COLO829 (cell line): ENCODE measurements at regions not wholly inside any gene's neighbourhood (a gene's known extent, or its start where the extent isn't known, plus 50 kb on each side); places are given as distances from the start of the nearest gene placed in this dataset.
"Not testable (repeated sequence)": the region's sequence is repeated elsewhere in the genome, so short reads cannot be mapped to it uniquely, and the experiment has no call there.

Source experiments
- DNase-seq: peaks from one replicate; pipeline ENCODE4 v3.0.0; 2012; ENCODE audit warnings: low spot score

DNA sequence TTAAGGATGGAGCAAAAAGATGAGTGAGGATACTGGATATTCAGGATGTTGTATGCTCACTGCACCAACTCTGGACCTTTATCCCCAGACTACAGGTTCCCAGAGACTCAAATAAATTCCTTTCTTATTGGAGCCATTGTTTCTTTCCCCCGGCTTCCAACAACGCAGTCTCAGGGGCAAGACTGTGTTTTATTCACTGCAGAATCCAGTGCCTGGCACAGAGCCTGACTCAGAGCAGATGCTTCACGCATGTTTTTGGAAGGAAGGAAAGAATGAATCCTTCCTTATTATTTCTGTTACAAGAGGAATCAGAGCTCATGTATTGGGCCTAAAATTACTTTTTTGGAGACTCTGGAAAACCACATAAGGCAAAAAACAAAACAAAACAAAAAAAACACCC is 96.0 kb upstream of the VGLL4 start:
- no peak for DNase-seq

DNA sequence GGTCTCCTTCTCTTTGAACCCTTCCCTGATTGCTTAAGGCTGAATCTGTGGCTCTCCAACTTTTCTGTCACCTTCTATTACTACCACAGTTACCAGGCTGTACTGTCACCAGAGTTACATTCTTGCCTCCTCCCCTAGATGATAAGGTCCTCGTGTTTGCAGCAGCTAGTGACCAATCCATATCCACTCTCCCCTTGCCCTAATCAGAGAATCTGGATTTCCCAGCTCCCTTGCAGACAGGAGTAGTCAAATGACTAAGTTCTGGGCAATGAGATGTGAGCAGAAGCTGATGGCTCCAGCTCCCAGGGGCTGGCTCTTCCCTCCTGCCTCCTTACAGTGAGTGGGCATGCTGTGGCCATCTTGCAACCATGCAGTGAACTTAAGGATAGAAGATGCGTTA is 95.4 kb upstream of the VGLL4 start:
- no peak for DNase-seq

DNA sequence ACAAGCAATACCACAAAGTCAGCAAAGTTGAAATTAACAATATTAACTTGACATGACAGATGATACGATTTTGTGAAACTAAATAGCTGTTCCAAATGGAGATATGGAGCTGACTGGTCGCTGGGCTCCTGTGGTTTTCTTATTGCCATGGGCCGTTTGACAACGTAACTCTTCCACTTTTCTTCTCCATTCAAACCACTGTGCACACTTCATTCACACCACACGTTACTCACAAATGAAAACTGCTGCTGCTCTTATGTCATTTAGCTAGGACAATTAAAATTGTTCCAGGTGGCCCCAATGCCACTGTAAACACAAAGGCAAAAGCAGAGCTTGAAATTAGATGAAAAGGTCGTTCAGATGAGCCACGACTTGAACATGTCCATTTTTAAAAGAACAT is 94.0 kb upstream of the VGLL4 start:
- DNase-seq, result no peak

DNA sequence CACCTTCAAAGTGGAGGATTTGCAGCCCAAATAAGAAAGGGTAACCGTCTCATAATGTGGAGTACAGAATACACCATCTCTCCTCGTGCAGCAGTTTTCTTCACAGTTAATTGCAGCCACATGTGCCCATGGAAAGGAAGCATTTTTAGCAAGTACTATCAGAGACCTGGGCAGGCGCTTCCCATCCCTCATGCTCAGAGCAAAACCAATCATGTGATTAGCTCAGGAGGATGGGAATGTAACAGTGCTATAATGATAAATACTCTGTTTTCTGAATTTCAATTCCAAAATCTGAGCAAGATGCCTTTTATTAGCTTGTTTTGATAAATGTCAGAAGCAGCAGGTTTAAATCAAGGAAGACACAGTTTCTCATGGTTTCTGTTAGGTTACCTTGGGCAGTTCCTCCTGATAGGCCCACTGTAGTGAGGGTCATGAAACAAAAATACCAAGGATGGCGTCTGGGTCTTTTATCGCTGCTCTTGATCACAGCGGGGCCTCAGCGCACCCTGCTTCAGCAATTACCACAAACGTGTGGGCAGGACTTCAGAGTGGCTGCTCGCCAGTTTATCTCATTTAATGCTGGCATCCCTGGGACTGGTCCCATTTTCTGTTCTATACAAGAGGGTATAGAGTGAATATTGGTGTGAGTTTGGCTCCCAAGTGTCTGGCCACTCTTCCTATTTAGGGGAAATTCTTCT is 92.6 kb upstream of the VGLL4 start:
- DNase-seq, result no peak

DNA sequence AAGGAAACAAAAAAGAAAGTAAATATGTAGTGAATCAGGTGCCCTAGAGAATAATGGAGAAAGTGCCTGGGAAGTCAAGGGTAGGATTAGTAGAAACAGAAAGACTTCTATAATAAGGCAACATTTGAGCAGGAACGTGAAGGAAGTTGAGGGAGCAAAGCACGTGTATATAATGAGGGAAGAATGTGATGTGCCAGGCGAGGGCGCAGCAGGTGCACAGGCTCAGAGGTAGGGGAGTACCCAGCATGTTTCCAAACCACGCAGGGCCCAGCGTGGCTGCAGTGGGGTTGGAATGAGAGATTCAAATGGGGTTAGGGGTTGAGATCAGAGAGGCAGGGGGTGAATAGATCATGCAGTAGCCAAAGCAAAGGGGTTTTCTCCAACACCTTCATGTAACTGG is 91.9 kb upstream of the VGLL4 start:
- DNase-seq, result no peak

DNA sequence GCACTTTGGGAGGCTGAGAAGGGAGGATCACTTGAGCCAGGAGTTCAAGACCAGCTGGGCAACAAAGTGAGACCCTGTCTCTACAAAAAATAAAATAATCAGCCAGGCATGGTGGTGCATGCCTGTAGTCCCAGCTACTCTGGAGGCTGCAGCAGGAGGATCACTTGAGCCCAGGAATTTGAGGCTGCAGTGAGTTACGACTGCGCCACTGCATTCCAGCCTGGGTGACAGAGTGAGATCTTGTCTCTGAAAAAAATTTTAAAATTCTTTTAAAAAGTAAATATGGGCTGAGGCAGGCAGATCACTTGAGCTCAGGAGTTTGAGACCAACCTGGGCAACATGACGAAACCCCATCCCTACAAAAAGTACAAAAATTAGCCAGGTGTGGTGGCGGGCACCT is 91.4 kb upstream of the VGLL4 start:
- not testable (repeated sequence) for DNase-seq

DNA sequence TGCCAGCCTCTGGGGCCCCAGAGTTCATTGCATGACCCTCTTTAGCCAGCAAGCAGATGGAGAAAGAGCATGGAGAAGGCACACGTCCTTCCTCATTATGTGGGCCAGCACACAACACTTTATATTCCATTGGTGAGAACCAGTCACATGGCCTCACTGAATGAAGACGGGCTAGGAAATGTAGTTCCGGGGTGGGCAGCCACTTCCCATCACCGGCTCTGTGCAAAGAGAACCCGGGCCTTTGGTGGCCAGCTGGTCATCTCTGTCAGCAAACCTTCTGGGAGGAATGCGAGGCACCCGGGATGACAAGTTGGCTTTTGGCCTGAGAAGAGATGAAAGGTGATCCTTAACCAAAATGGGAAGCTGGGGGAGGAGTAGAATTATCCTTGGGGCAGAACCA is 90.2 kb upstream of the VGLL4 start:
- DNase-seq, result no peak

DNA sequence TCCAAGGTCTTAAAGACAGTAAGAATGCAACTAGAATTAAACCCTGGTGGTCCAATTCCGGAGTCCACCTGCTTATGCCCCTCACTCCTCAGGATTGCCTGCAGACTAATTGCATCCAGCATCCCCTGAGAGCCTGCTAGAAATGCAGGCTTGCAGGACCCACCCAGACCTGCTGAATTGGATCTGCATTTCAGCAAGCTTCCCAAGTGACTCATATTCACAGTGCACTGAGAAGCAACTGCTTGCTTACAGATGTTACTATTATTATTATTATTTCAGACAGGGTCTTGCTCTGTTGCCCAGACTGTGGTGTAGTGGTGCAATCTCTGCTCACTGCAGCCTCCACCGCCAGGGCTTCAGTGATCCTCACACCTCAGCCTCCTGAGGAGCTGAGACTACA is 83.5 kb upstream of the VGLL4 start:
- DNase-seq, result no peak

DNA sequence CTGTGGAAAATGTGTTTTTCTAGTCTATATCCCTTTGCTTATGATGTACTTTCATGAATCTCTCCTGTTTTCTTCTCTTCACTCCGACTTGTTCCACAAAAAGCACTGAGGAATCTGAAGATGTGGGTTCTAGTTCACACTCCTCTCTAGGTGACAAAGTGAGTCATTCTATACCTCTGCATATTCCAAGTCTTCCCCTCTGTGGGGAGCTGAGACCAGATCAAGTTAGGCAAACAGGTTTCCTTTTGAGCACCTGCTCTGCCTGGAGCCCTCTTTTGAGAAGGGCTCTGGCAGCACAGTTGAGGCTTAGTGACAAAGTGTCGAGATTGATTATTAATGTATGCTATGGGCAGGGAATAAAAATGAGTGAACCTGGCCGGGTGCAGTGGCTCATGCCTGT is 82.4 kb upstream of the VGLL4 start:
- DNase-seq, result no peak

DNA sequence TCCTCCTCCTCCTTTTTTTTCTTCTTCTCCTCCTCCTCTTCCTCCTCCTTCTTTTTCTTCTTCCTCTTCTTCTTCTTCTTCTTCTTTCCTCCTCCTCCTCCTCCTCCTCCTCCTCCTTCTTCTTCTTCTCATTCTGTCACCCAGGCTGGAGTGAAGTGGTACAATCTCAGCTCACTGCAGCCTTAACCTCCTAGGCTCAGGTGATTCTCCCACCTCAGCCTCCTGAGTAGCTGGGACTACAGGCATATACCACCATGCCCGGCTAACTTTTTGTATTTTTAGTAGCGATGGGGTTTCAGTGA is 81.6 kb upstream of the VGLL4 start:
- not testable (repeated sequence) for DNase-seq

DNA sequence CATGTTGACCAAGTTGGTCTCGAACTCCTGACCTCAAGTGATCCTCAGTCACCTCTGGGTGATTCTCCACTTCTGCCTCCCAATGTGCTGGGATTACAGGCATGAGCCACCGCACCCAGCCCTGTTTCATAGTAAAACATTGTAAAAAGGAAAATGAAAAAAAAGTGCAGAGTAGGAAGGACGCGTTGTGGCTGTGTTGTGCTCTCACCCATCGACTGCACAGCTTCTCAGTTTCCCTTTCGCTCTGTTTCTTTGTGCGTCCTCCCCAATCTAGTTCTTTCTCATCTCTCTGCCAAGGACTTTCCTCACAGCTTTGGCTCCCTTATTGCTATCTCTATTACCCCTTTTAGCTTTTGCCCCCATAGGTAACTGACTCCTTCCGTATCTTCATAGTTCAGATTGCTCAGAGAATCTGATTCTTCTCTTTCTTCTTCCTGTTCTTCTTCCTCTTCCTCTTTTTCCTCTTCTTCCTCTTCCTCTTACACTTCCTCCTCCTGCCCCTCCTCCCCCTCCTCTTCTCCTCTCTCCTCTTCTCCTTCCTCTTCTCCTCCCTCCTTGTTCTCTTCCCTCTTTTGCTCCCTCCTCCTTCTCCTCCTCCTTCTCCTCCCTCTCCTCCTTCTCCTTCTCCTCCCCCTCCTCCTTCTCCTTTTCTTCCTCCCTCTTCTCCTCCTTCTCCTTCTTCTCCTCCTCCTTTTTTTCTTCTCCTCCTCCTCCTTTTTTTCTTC is 81.1 kb upstream of the VGLL4 start:
- no peak for DNase-seq

DNA sequence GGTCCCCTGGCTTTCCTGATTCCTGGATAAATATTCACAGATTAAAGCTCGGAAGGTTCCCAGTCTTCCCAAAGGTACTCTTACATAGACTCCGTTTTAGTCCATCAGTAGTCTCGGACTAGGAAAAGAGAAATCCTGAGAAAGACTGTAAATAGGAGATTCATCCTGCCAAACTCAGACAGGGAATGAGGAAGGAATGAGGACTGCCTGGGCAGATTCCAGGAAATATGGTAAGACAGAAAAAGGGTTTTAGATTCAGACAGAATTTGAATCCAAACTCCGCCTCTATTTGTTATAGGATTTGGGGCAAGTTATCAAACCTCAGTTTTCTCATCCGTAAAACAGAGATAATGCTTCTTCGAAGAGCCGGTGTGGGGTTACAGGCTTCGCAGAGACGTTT is 77.8 kb upstream of the VGLL4 start:
- DNase-seq, result no peak

DNA sequence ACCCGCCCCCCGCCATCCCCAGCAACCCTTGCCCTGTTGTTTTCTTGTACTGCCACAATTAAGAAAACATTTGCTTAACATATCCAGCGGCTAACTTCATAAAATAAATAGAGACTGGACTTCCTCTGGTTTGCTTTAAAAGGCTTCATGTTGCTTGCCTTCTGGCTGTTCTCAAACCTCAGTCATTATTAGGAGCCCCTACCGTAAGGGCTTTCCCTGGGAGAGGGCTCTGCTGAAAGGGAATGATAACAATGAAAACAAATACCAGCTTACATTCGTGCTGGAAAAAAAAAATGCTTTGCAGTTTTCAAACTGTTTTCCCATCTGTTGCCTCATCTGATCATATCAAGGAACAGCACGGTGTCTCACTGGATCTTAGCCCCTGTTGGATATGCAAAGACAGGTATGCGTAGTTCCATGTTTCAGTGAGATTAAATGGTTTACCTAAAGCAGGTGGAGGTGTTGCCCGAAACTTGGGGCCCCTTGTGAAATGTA is 77.2 kb upstream of the VGLL4 start:
- DNase-seq, result no peak

DNA sequence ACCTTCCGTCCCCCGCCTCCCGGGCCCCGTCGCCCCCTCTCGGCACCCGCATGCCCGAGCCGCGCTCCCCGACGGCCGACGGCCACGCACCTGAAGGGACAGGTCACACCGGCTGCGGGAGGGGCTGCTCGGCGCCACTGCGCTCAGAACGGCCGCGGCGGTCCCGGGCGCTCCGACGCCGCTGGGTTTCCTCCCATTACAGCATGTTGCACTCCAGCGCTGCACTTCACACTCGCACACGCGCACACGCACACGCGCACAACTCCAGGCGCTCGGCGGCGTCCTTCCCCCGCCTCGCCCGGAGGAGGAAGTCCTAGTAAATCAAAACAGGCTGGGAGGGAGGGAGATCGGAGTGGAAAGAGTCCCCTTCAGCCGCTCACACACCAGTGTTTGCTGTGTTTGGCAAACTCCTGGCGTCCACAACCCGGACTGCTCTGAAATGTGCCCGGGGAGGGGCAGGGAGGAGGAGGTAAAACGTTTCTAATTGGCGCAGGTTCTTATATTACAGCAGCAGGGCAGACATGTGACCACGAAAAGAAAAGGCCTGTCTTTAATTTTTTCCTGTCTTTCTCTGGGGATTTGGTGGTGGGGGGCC is 76.7 kb upstream of the VGLL4 start:
- DNase-seq, result peak; percentile 36

DNA sequence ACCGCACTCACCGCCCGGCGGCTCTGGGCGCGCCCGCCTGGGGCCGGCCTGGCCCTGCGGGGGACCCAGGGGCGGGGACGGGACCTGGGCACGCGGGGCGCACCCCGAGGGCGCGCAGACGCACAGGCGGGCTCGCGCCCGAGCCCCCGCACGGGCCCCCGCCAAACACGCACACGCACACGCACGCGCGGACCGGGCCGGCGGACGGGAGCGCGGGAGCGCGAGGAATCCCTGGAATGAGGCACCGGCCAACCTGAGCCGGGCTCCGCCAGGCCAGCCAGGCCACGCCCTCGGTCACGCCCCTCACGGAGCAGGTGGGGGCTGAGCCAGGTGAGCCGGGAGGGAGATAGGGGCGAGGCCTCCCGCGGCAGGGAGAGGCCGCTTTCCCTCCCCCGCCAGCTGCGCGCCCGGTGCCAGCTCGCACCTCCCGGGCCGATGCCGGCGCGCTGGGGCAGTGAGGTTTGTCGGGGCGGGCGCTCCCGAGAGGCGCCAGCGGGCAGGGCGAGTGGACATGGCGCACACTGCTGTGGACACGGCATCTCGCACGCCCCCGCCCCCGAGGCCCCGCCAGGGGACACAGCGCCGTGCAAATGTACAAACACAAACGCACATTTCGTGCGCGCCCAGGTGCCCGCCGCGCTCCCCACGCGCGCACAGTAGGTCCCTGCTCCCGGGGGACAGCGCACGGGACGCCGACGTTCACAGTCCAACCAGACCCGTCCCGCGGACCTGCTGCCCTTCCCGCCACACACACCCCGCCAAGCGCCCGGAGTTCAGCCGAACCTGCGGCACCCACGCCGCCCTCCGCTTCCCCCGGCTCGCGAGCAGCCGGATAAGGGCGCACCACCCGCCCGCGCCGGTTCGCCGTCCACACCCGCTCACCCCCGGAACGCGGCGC is 75.9 kb upstream of the VGLL4 start:
- DNase-seq, result peak; percentile 62

DNA sequence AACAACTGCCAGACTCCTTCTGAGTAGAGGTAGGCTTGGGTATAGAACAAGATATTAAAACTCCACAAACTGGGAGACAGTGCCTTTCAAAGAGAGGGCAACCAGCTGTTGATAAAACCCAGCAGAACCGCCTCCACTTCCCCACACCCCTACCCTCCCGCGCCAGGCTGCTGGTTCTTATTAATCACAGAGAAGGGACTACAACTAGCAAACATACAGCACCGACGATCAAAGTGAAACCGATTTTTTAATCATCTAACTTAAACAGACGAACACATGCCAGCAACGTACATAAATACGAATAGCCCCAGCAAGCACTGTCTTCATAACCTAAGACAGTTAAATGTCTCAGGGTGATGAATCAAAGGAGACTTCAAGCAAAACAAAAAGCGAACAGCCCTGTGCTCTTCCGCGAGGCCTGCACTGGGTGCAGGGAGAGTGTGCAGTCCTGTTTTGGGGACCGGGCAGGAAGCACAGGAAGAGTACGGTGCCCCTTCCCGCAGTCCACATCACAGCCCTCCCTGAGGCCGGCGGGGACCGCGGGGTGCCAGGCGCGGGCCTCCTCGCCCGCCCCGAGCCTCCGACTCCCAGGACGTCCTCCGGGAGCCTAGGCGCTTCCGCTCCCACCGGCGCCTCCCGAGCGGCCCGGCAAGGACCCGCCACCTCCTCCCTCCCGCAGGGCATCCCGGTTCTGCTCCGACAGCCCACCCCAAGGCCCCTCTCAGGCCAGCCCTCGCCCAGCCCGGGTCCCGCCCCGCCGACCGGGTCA is 75.1 kb upstream of the VGLL4 start:
- DNase-seq, result peak; percentile 35

DNA sequence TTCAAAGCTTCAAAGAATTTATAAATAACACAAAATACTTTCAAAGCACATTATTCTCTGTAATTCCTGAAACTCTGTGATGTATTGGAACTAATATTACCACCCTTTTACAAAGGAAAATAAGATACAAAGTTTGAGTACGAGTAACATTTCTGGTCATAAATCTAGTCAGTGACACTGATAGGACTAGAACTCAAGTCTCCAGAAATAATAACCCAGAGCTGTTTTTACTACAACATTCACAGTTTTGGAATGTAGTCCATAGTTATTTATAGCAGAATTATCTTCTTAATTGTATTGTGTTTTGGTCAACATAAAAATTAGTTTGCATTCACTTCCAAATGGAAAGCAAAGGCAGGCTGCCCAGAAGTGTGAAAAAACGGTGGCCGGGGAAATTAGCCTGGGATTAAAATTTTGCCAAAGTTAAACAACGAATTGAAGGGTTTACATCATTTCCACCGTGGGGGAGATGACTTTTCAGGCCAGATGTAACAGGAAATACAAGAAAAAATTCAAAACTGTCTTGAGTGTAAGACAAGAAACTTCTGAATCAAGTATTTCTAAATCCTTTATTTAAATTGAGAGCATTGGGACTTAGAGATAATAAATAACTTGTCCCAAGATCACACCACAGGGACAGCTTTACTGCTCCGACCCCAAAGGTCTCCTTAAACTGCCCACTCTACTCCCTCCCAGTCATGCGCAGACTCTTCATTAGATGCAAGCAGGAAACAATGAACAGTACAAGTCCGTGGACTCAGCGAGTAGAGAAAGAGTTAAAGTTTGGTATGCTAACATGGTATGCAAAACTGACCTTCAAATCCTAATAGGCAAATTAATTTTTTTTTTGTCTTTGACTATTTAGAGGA is 74.3 kb upstream of the VGLL4 start:
- peak; percentile 54 for DNase-seq

DNA sequence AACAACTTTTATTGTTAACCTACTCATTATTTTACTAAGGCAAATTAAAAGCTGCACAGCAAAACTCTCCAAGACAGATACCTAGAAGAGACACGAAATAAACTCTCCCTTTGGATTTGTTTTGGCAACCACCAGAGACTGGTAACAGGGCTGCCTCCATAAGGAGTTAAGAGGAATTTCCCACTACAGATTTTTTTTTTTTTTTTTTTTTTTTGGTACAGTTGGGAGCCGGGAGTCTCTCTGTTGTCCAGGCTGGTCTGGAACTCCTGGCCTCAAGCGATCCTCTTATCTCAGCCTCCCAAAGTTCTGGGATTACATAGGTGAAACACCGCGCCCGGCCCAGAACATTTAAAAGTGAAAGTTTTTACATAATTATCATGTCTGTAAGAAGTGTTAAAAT is 73.6 kb upstream of the VGLL4 start:
- DNase-seq, result no peak

DNA sequence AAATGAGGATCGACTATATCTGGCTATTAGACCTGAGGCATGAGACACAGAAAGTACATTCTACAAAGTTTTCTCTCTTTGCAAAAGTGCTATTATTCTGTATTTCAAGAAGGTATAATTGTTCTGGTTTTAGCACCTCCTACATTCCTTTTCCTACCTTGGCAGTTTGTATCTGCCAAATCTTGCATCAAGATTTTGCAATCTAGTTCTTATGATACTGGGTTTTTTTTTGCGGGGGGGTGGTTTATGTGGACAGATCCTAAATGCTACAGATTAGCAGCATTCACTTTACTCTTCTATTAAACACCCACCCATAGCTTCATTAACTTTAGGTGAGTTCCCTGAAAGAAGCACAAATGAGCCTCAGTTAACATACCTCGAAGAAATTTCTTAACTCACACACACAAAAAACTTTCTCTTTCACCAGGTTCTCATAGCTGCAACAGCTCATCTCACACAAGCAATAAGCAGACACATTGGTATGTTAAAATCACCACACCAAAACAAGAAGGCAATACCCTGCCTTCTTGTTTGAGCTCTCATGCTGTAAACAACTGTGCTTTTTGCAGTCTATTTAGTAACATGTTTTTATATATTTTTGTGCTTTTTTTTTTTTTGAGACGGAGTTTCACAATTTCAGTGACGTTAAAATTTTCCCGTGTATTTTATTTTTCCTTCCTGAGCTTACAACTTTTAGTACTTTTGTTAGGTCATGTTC is 73.0 kb upstream of the VGLL4 start:
- DNase-seq, result no peak

DNA sequence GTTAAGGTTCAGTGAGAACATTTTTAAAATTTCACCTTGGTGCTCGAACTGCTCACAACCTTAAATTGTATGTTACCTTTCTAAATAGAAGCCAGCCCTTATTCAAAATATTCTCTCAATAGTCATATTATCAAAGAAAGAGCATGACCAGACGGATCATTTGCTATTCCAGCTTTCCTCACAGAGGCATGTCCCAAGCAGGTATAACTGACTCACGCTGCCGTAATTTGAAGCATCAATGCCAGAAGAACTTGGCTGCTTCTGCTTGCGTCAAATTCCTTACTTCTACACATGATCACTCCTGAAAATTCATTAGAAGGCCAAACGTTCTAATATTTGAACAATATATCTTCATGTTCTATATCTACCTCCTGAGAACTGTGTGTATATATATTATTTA is 69.5 kb upstream of the VGLL4 start:
- no peak for DNase-seq
